ENCODE measurements at regions not wholly inside any gene's neighbourhood (a gene's known extent, or its start where the extent isn't known, plus 50 kb on each side); places are given as distances from the start of the nearest gene placed in this dataset.
A peak's percentile ranks its signal among the peaks of the same experiment; 100 is the strongest.

- no peaks in the 10 kb centered on the region for H3K27me3 ChIP-seq (ENCODE audit: insufficient read depth)
- DNase-seq: no peak
- ChIA-PET POLR2A (no interaction called here), CTCF (interaction anchor here (0.7 to 3.2 kb wide), 17 partner anchors 11 to 1173 kb away, joined by 3 to 31 read pairs (median 4); no protein-coding TSS in a partner anchor)
- H3K79me2 ChIP-seq (ENCODE audit: insufficient read depth): no peaks in the 10 kb centered on the region
- H3F3A ChIP-seq (replicated peaks; ENCODE audit: insufficient read depth): peaks cover 9% of the 10 kb centered on the region
- no peaks in the 10 kb centered on the region for H4K20me1 ChIP-seq (ENCODE audit: insufficient read depth)
- H3K4me1 ChIP-seq (ENCODE audit: control insufficient read depth in 1 of 2, insufficient read depth in 2 of 2, low read depth in 1 of 2, low read length in 1 of 2): peaks cover 0 to 17% of the 10 kb centered on the region in 2 experiments; a peak in 2 of 4 replicates
- no peak overlapping the region for H3K4me3 ChIP-seq (ENCODE audit: low read depth in 2 of 2, low read length in 1 of 2)
- 81% methylated on average over 4 of the region's 4 CpGs for WGBS (ENCODE audit: low lambda C conversion rate)
- H3K9ac ChIP-seq: no peak overlapping the region
- H3K9me2 ChIP-seq: no peaks in the 10 kb centered on the region
- no peaks in the 10 kb centered on the region for H3K9me3 ChIP-seq
- TF ChIP-seq TAF1 (IDR thresholded peaks at IDR 0.05; ENCODE audit: borderline replicate concordance, low read depth, low read length) (no peak), RAD21 (IDR thresholded peaks at IDR 0.05; ENCODE audit: low read length) (peak; percentile 67), SMC3 (IDR thresholded peaks at IDR 0.05; ENCODE audit: low read depth, low read length) (peak; percentile 65), MAX (IDR thresholded peaks at IDR 0.05; ENCODE audit: low read depth) (no peak), CTCF (IDR thresholded peaks at IDR 0.05) (peak; percentile 70)
- no peak overlapping the region for H3K4me2 ChIP-seq
- peak overlapping the region; percentile 61 for H2AFZ ChIP-seq (ENCODE audit: low read depth)
- H3K27ac ChIP-seq (ENCODE audit: low read depth in 2 of 2, low read length in 1 of 2): peak overlapping the region in 1 of 2 experiments; percentile 16; a peak in 1 of 4 replicates
- no peaks in the 10 kb centered on the region for H3K36me3 ChIP-seq (replicated peaks in 1 of 2; ENCODE audit: control insufficient read depth in 1 of 2, insufficient read depth in 2 of 2, low read length in 1 of 2)
Measured at GRCh38 chr4:80125252-80126177, 52.5 kb upstream of the ANTXR2 start.

- H3K4me3 ChIP-seq (ENCODE audit: low read depth in 2 of 2, low read length in 1 of 2): no peak overlapping the region
- no peaks in the 10 kb centered on the region for H3K27me3 ChIP-seq (ENCODE audit: insufficient read depth)
- no peaks in the 10 kb centered on the region for H3K79me2 ChIP-seq (ENCODE audit: insufficient read depth)
- H3K4me1 ChIP-seq (ENCODE audit: control insufficient read depth in 1 of 2, insufficient read depth in 2 of 2, low read depth in 1 of 2, low read length in 1 of 2): peaks cover 0 to 17% of the 10 kb centered on the region in 2 experiments; a peak in 2 of 4 replicates
- WGBS (ENCODE audit: low lambda C conversion rate): 58% methylated on average over 1 of the region's 1 CpG
- peak overlapping the region in 1 of 2 experiments; percentile 16; a peak in 1 of 4 replicates for H3K27ac ChIP-seq (ENCODE audit: low read depth in 2 of 2, low read length in 1 of 2)
- H4K20me1 ChIP-seq (ENCODE audit: insufficient read depth): no peaks in the 10 kb centered on the region
- H3K36me3 ChIP-seq (replicated peaks in 1 of 2; ENCODE audit: control insufficient read depth in 1 of 2, insufficient read depth in 2 of 2, low read length in 1 of 2): no peaks in the 10 kb centered on the region
- H3F3A ChIP-seq (replicated peaks; ENCODE audit: insufficient read depth): peaks cover 9% of the 10 kb centered on the region
- no peak for DNase-seq
- H3K9ac ChIP-seq: no peak overlapping the region
- peak overlapping the region; percentile 61; the same call in 1 of the 2 replicates for H2AFZ ChIP-seq (ENCODE audit: low read depth)
- CTCF ChIA-PET: interaction anchor here (0.7 to 3.2 kb wide), 12 partner anchors 10 to 117 kb away, joined by 3 to 31 read pairs (median 4); no protein-coding TSS in a partner anchor
- POLR2A ChIA-PET: no interaction called here
- H3K9me3 ChIP-seq: no peaks in the 10 kb centered on the region
- no peak overlapping the region for H3K4me2 ChIP-seq
- no peaks in the 10 kb centered on the region for H3K9me2 ChIP-seq
- TF ChIP-seq YY1 (IDR thresholded peaks at IDR 0.05; ENCODE audit: low read depth) (no peak), RAD21 (IDR thresholded peaks at IDR 0.05; ENCODE audit: low read length) (no peak), TEAD4 (IDR thresholded peaks at IDR 0.05; ENCODE audit: borderline replicate concordance, insufficient read depth) (no peak), USF1 (IDR thresholded peaks at IDR 0.05; ENCODE audit: borderline replicate concordance, low read depth) (no peak), TCF12 (IDR thresholded peaks at IDR 0.05) (no peak), NFIC (IDR thresholded peaks at IDR 0.05; ENCODE audit: borderline replicate concordance) (no peak), ZBTB33 (IDR thresholded peaks at IDR 0.05; ENCODE audit: borderline replicate concordance, low read depth) (no peak), EP300 (IDR thresholded peaks at IDR 0.05; ENCODE audit: borderline replicate concordance in 1 of 2, low read depth in 1 of 2, low read length in 1 of 2) (no peak), POLR2AphosphoS5 (IDR thresholded peaks at IDR 0.05; ENCODE audit: low read depth, low read length) (no peak), JUND (IDR thresholded peaks at IDR 0.05) (no peak), RXRA (IDR thresholded peaks at IDR 0.05; ENCODE audit: borderline replicate concordance, low read depth) (no peak), CHD2 (IDR thresholded peaks at IDR 0.05; ENCODE audit: low read length, partially characterized antibody) (no peak), MXI1 (IDR thresholded peaks at IDR 0.05; ENCODE audit: low read depth, low read length) (no peak), USF2 (IDR thresholded peaks at IDR 0.05; ENCODE audit: borderline replicate concordance, low read depth, low read length) (no peak), TAF1 (IDR thresholded peaks at IDR 0.05; ENCODE audit: borderline replicate concordance, low read depth, low read length) (no peak)
Measured at GRCh38 chr4:80124246-80125211, 51.5 kb upstream of the ANTXR2 start.
